Endodermal cell (in vitro differentiated cells): ENCODE measurements at regions not wholly inside any gene's neighbourhood (a gene's known extent, or its start where the extent isn't known, plus 50 kb on each side); places are given as distances from the start of the nearest gene placed in this dataset.

Experiments
- DNase-seq: peaks from one replicate; pipeline ENCODE4 v3.0.0-alpha.2; 2017
- H3K27ac ChIP-seq: 2 replicates; pipeline ENCODE4 v1.5.1; 2013; ENCODE audit warnings: mild to moderate bottlenecking, low read depth, low read length, moderate library complexity
- H3K27me3 ChIP-seq: 2 replicates; pipeline ENCODE4 v1.6.1; 2013; ENCODE audit warnings: mild to moderate bottlenecking, low read length, moderate library complexity; ENCODE audit not compliant: insufficient read depth, control insufficient read depth, poor library complexity, severe bottlenecking
- H3K36me3 ChIP-seq: 2 replicates; pipeline ENCODE4 v1.7.0; 2013; ENCODE audit warnings: mild to moderate bottlenecking, low read length, moderate library complexity; ENCODE audit not compliant: control insufficient read depth, insufficient read depth
- H3K4me1 ChIP-seq: one replicate; pipeline ENCODE4 v1.7.0; 2013; ENCODE audit warnings: low read length; ENCODE audit not compliant: control insufficient read depth, insufficient read depth
- H3K4me3 ChIP-seq: 2 replicates; pipeline ENCODE4 v1.5.1; 2013; ENCODE audit warnings: mild to moderate bottlenecking, low read length, moderate library complexity
- H3K9ac ChIP-seq: 2 replicates; pipeline ENCODE4 v1.6.1; 2013; ENCODE audit warnings: mild to moderate bottlenecking, low read length, moderate library complexity; ENCODE audit not compliant: poor library complexity, severe bottlenecking; ENCODE audit errors: extremely low read depth
- H3K9me3 ChIP-seq: 2 replicates; pipeline ENCODE4 v1.6.1; 2013; ENCODE audit warnings: mild to moderate bottlenecking, low read length, moderate library complexity; ENCODE audit not compliant: control insufficient read depth
- H3K27ac Mint-ChIP-seq: 2 replicates; pipeline ENCODE4 v1.8.0; 2020; ENCODE audit warnings: mixed read lengths
- H3K27me3 Mint-ChIP-seq: 2 replicates; pipeline ENCODE4 v1.8.0; 2021; ENCODE audit warnings: mild to moderate bottlenecking, mixed read lengths; ENCODE audit not compliant: insufficient read depth
- H3K36me3 Mint-ChIP-seq: 2 replicates; pipeline ENCODE4 v1.8.0; 2020; ENCODE audit warnings: low read depth, mixed read lengths
- H3K4me1 Mint-ChIP-seq: 2 replicates; pipeline ENCODE4 v1.8.0; 2020; ENCODE audit warnings: mixed read lengths
- H3K4me3 Mint-ChIP-seq: 2 replicates; pipeline ENCODE4 v1.8.0; 2020; ENCODE audit warnings: mild to moderate bottlenecking, moderate library complexity, mixed read lengths
- H3K9me3 Mint-ChIP-seq: 2 replicates; pipeline ENCODE4 v1.8.0; 2020; ENCODE audit warnings: mild to moderate bottlenecking, mixed read lengths
- WGBS, 2 experiments: methylation state at CpG; one replicate each; pipeline versions ENCODE4 v1.1.5 to v1.1.7; 2013; ENCODE audit warnings: missing lambda C conversion rate in 2 of 2, mixed read lengths in 1 of 2; ENCODE audit not compliant: insufficient coverage in 1 of 2, insufficient read length in 1 of 2; 5-methylcytosine and 5-hydroxymethylcytosine counted together
- TF ChIP-seq, protein P1 (sequence below): fragments of 200-600 bp; sonication (generic); conservative IDR thresholded peaks from 2 replicates; pipeline ENCODE4 v1.5.0; 2021; ENCODE audit warnings: antibody characterized with exemption, mild to moderate bottlenecking

GRCh38 chr6:133033263-133033662 lies 207.9 kb upstream of the EYA4 start:
- Histone ChIP-seq H3K4me3 (no peak overlapping the region), H3K36me3 (no peaks in the 10 kb centered on the region), H3K27me3 (no peaks in the 10 kb centered on the region), H3K9ac (no peak overlapping the region), H3K4me1 (no peaks in the 10 kb centered on the region), H3K27ac (no peak overlapping the region), H3K9me3 (no peaks in the 10 kb centered on the region)
- no peaks in the 10 kb centered on the region for H3K36me3 Mint-ChIP-seq
- 94 to 95% methylated on average over 4 of the region's 4 CpGs for WGBS, 2 experiments
- H3K27me3 Mint-ChIP-seq: no peaks in the 10 kb centered on the region
- peaks cover 3% of the 10 kb centered on the region for H3K9me3 Mint-ChIP-seq
- TF ChIP-seq, protein P1, sequence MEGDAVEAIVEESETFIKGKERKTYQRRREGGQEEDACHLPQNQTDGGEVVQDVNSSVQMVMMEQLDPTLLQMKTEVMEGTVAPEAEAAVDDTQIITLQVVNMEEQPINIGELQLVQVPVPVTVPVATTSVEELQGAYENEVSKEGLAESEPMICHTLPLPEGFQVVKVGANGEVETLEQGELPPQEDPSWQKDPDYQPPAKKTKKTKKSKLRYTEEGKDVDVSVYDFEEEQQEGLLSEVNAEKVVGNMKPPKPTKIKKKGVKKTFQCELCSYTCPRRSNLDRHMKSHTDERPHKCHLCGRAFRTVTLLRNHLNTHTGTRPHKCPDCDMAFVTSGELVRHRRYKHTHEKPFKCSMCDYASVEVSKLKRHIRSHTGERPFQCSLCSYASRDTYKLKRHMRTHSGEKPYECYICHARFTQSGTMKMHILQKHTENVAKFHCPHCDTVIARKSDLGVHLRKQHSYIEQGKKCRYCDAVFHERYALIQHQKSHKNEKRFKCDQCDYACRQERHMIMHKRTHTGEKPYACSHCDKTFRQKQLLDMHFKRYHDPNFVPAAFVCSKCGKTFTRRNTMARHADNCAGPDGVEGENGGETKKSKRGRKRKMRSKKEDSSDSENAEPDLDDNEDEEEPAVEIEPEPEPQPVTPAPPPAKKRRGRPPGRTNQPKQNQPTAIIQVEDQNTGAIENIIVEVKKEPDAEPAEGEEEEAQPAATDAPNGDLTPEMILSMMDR: no peak
- DNase-seq: no peak
- no peaks in the 10 kb centered on the region for H3K4me1 Mint-ChIP-seq
- H3K4me3 Mint-ChIP-seq: no peak overlapping the region
- no peak overlapping the region for H3K27ac Mint-ChIP-seq

DNA sequence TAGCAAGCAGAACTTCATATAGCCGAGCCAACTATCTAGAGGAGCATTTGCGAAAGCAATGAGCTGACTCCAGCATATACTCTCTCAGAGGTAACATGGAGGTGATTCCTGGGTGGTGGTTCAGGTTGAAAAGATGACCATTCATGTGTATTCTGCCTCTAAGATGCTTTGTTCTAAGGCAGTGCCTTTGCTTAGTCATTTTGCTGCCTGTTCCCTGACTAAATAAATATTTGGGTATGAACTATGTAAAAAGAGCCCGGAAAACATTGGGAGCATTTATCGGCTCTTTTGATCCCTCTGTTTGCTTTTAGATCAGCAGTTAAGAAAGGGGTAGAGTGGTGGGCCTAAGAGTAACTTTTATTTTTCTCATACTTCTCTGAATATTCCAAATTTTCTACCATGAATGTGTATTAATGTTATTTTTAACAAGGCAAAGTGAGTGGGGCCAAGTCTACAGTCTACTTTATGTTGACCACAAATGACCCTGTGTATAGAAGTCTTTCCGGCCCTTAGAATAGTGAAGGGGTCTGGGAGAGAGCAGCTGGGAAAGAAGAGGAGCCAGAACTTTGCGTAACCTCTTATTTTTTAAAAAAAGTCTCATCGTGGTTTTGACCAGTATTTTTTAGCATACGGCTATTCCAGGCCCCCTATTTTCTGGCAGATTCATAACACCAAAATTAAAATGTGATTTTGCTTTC lies 206.5 kb upstream of the EYA4 start:
- no peaks in the 10 kb centered on the region for H3K27me3 ChIP-seq
- Mint-ChIP-seq H3K9me3 (no peaks in the 10 kb centered on the region), H3K4me1 (no peaks in the 10 kb centered on the region), H3K27ac (no peak overlapping the region), H3K27me3 (no peaks in the 10 kb centered on the region), H3K4me3 (no peak overlapping the region), H3K36me3 (no peaks in the 10 kb centered on the region)
- TF ChIP-seq, protein P1: no peak
- WGBS, 2 experiments: 94 to 98% methylated on average over 5 to 8 of the region's 8 CpGs
- no peak overlapping the region for H3K4me3 ChIP-seq
- H3K9ac ChIP-seq: no peak overlapping the region
- no peak for DNase-seq
- no peaks in the 10 kb centered on the region for H3K4me1 ChIP-seq
- H3K27ac ChIP-seq: no peak overlapping the region
- H3K9me3 ChIP-seq: no peaks in the 10 kb centered on the region
- no peaks in the 10 kb centered on the region for H3K36me3 ChIP-seq

GRCh38 chr6:133040094-133040802 lies 200.9 kb upstream of the EYA4 start:
- H3K36me3 Mint-ChIP-seq: no peaks in the 10 kb centered on the region
- TF ChIP-seq, protein P1: peak; percentile 78
- Histone ChIP-seq H3K27ac (no peak overlapping the region), H3K27me3 (no peaks in the 10 kb centered on the region), H3K9me3 (no peaks in the 10 kb centered on the region), H3K9ac (no peak overlapping the region), H3K36me3 (no peaks in the 10 kb centered on the region), H3K4me3 (no peak overlapping the region), H3K4me1 (no peaks in the 10 kb centered on the region)
- no peaks in the 10 kb centered on the region for H3K9me3 Mint-ChIP-seq
- H3K27me3 Mint-ChIP-seq: no peaks in the 10 kb centered on the region
- no peak overlapping the region for H3K27ac Mint-ChIP-seq
- peak; percentile 72 for DNase-seq
- H3K4me1 Mint-ChIP-seq: peaks cover 7% of the 10 kb centered on the region
- no peak overlapping the region for H3K4me3 Mint-ChIP-seq
- 66 to 70% methylated on average over 2 of the region's 3 CpGs for WGBS, 2 experiments
